ENCODE measurements at regions not wholly inside any gene's neighbourhood (a gene's known extent, or its start where the extent isn't known, plus 50 kb on each side); places are given as distances from the start of the nearest gene placed in this dataset.

DNA sequence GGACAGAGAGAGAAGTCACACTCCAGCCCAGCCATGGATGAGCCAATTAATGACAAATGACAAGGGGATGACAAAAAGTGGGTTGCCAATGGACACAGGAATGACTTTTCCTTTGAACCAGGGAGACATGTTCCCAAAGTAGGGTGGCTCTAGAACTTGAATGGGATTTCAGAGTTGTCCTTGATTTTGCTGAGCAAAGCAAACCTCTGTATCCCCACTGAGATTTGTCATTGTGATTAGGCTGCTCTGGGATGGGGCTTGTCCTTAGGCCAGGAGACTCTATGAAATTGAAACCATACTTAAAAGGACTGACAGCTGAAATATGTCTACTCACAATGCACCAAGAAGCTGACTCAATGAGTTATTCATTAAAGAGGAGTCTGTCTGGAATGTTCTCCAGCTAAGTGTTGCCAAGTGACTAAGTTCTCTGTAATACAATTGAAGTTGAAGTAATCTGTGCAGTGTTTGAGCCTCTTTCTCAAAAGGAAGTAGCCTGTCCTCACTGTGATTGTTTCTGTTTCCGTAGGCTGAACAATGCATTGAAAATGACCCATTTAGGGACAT is 69.0 kb upstream of the PCDH9 start:
- H3K27me3 Mint-ChIP-seq (ENCODE audit: low read depth), result no peaks in the 10 kb centered on the region
- peak overlapping the region; percentile 60 for H3K27ac Mint-ChIP-seq (ENCODE audit: unreplicated experiment)
- TF ChIP-seq, protein P1, sequence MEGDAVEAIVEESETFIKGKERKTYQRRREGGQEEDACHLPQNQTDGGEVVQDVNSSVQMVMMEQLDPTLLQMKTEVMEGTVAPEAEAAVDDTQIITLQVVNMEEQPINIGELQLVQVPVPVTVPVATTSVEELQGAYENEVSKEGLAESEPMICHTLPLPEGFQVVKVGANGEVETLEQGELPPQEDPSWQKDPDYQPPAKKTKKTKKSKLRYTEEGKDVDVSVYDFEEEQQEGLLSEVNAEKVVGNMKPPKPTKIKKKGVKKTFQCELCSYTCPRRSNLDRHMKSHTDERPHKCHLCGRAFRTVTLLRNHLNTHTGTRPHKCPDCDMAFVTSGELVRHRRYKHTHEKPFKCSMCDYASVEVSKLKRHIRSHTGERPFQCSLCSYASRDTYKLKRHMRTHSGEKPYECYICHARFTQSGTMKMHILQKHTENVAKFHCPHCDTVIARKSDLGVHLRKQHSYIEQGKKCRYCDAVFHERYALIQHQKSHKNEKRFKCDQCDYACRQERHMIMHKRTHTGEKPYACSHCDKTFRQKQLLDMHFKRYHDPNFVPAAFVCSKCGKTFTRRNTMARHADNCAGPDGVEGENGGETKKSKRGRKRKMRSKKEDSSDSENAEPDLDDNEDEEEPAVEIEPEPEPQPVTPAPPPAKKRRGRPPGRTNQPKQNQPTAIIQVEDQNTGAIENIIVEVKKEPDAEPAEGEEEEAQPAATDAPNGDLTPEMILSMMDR (IDR thresholded peaks at IDR 0.05), result no peak
- H3K36me3 Mint-ChIP-seq (ENCODE audit: low read depth), result no peaks in the 10 kb centered on the region
- H3K4me1 Mint-ChIP-seq (ENCODE audit: low read depth), result peaks cover 16% of the 10 kb centered on the region
- DNase-seq (ENCODE audit: low spot score), result no peak
- peaks cover 6% of the 10 kb centered on the region for H3K9me3 Mint-ChIP-seq (ENCODE audit: low read depth)
- H3K4me3 Mint-ChIP-seq (ENCODE audit: unreplicated experiment), result no peak overlapping the region

DNA sequence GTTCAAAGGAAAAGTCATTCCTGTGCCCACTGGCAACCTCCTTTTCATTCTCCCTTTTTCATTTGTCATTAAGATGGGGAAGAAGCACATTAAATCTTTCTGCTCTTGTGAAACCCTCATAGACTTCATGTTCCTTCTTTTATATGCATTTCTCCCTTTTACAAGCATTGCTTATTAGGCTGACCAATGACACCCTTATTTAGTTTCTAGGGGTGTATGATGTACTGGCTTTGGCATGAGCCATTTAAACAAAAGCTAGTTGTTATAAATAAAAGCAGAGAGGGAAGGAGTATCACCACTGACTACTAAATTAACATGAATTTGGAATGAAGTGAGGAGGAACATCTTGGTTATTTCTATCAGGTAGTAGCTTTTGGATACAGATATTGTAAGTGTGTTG is 68.2 kb upstream of the PCDH9 start:
- Mint-ChIP-seq H3K4me1 (ENCODE audit: low read depth) (peaks cover 16% of the 10 kb centered on the region), H3K9me3 (ENCODE audit: low read depth) (peaks cover 8% of the 10 kb centered on the region), H3K36me3 (ENCODE audit: low read depth) (no peaks in the 10 kb centered on the region), H3K27ac (ENCODE audit: unreplicated experiment) (no peak overlapping the region), H3K4me3 (ENCODE audit: unreplicated experiment) (no peak overlapping the region), H3K27me3 (ENCODE audit: low read depth) (no peaks in the 10 kb centered on the region)
- DNase-seq (ENCODE audit: low spot score), result no peak
- TF ChIP-seq, protein P1 (IDR thresholded peaks at IDR 0.05), result no peak

DNA sequence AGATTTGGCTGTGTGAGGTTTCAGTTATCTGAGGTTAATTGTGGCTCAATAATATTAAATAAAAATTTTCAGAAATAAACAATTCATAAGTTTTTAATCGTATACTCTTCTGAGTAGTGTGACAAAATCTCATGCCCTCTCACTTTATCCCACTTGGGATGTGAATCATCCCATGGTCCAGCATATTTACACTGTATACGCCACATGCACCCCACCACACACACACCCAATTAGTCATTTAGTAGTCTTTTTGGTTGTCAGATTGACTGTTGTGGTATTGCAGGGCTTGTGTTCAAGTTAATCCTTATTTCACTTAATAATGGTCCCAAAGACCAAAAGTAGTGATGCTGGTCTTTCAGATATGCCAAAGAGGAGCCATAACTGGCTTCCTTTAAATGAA is 66.4 kb upstream of the PCDH9 start:
- Mint-ChIP-seq H3K27me3 (ENCODE audit: low read depth) (no peaks in the 10 kb centered on the region), H3K4me3 (ENCODE audit: unreplicated experiment) (no peak overlapping the region), H3K36me3 (ENCODE audit: low read depth) (no peaks in the 10 kb centered on the region), H3K4me1 (ENCODE audit: low read depth) (peaks cover 16% of the 10 kb centered on the region), H3K27ac (ENCODE audit: unreplicated experiment) (no peak overlapping the region), H3K9me3 (ENCODE audit: low read depth) (peaks cover 8% of the 10 kb centered on the region)
- TF ChIP-seq, protein P1 (IDR thresholded peaks at IDR 0.05), result no peak
- no peak for DNase-seq (ENCODE audit: low spot score)

DNA sequence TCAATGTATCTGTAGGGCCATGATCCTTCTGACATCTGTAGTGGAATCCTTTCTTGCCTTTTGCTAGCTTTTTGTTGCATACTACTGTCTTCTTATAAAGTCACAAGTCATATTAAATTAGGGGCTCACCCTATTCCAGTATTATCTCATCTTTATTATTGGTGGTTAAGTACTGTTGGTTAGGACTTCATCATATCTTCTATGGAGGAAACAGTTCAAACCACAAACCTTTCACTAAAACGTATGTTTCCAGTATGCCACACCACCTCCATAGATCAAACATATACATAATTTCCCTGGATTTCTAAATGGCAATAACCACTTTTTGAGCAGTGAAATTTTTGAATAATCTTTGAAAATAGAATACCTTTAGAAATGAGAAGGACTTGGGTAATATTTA is 62.8 kb upstream of the PCDH9 start:
- no peak overlapping the region for H3K4me3 Mint-ChIP-seq (ENCODE audit: unreplicated experiment)
- no peaks in the 10 kb centered on the region for H3K27me3 Mint-ChIP-seq (ENCODE audit: low read depth)
- peaks cover 3% of the 10 kb centered on the region for H3K9me3 Mint-ChIP-seq (ENCODE audit: low read depth)
- TF ChIP-seq, protein P1 (IDR thresholded peaks at IDR 0.05), result no peak
- H3K36me3 Mint-ChIP-seq (ENCODE audit: low read depth), result no peaks in the 10 kb centered on the region
- H3K4me1 Mint-ChIP-seq (ENCODE audit: low read depth), result no peaks in the 10 kb centered on the region
- no peak for DNase-seq (ENCODE audit: low spot score)
- H3K27ac Mint-ChIP-seq (ENCODE audit: unreplicated experiment), result no peak overlapping the region

DNA sequence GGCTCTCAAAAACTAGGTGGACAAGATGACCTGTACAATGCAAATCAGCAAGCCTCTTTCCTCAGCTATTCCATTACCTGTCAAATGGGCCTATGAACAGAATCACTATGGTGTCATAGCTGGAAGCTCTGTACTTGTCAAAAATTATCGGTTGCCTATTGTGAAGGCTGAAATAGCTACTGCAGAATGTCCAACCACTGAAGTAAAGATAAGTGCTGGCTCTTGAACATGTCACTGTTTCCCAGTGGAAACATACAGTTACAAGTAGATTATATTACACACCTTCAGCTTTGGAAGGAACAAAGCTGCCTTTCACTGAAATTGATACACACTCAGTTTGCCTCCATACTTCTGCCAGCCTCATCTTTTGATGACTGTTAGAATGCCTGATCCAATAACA is 55.5 kb upstream of the PCDH9 start:
- Mint-ChIP-seq H3K9me3 (ENCODE audit: low read depth) (no peaks in the 10 kb centered on the region), H3K27ac (ENCODE audit: unreplicated experiment) (no peak overlapping the region), H3K4me3 (ENCODE audit: unreplicated experiment) (no peak overlapping the region), H3K36me3 (ENCODE audit: low read depth) (no peaks in the 10 kb centered on the region), H3K27me3 (ENCODE audit: low read depth) (no peaks in the 10 kb centered on the region), H3K4me1 (ENCODE audit: low read depth) (no peaks in the 10 kb centered on the region)
- TF ChIP-seq, protein P1 (IDR thresholded peaks at IDR 0.05), result no peak
- DNase-seq (ENCODE audit: low spot score), result no peak
